Gastroesophageal sphincter (tissue), 3 donors: ENCODE measurements at regions not wholly inside any gene's neighbourhood (a gene's known extent, or its start where the extent isn't known, plus 50 kb on each side); places are given as distances from the start of the nearest gene placed in this dataset.

Experiments
- CTCF ChIP-seq, 4 experiments: fragments of 200-600 bp in 2 of 4; fragments of 450-650 bp in 2 of 4; sonication (generic) in 1 of 4; IDR thresholded peaks; one replicate each; pipeline ENCODE4 v1.5.1; 2017 to 2019; ENCODE audit warnings: antibody characterized with exemption in 4 of 4, mild to moderate bottlenecking in 2 of 4, moderate library complexity in 2 of 4
- POLR2AphosphoS5 ChIP-seq: sonication (generic); formaldehyde crosslinking; IDR thresholded peaks from one replicate; pipeline ENCODE4 v1.6.1; 2017; ENCODE audit warnings: antibody characterized with exemption

DNA sequence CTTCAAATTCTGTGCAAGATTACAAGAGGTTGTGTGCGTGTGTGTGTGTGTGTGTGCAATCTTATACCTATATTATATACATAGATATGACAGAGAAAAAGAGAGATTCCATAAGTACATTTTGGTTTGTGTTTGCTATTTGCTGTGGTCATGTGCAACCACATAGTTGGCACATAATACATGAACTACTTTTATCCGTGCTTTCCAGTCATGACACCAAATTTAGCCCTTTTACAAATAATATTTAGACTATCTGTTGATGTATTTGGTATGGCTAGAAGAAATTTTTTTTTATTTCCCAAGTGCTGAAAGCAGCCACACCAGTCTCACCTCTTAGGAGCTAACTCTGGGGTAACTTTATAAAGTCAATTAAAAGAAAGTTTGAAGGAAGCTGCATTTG, 63.5 kb upstream of the EGFR start:
- no peak for TF ChIP-seq CTCF (IDR thresholded peaks at IDR 0.05)
- no peak for TF ChIP-seq POLR2AphosphoS5
